ENCODE measurements at regions not wholly inside any gene's neighbourhood (a gene's known extent, or its start where the extent isn't known, plus 50 kb on each side); places are given as distances from the start of the nearest gene placed in this dataset.

- H3K36me3 ChIP-seq (ENCODE audit: control insufficient read depth in 3 of 3, insufficient read depth in 2 of 3, low read depth in 1 of 3, low read length in 3 of 3): no peaks in the 10 kb centered on the region
- no peaks in the 10 kb centered on the region for H3K27me3 ChIP-seq (ENCODE audit: control insufficient read depth in 3 of 3, insufficient read depth in 3 of 3, low read length in 3 of 3)
- no peak overlapping the region for H3K4me3 ChIP-seq (ENCODE audit: low read depth in 1 of 3, low read length in 3 of 3)
- no peak for DNase-seq
- H3K4me1 ChIP-seq (ENCODE audit: control insufficient read depth in 3 of 3, insufficient read depth in 2 of 3, low read depth in 1 of 3, low read length in 2 of 3): no peaks in the 10 kb centered on the region
- no peak for FAIRE-seq
- peaks cover 0 to 1% of the 10 kb centered on the region in 2 donors for H3K9me3 ChIP-seq (ENCODE audit: control insufficient read depth in 2 of 2, insufficient read depth in 1 of 2, low read depth in 1 of 2, low read length in 1 of 2)
- H3K27ac ChIP-seq (ENCODE audit: low read depth in 1 of 3, low read length in 2 of 3): no peak overlapping the region
Observed at GRCh38 chr5:4215143-4215542, 619.5 kb downstream of the IRX1 start.

DNA sequence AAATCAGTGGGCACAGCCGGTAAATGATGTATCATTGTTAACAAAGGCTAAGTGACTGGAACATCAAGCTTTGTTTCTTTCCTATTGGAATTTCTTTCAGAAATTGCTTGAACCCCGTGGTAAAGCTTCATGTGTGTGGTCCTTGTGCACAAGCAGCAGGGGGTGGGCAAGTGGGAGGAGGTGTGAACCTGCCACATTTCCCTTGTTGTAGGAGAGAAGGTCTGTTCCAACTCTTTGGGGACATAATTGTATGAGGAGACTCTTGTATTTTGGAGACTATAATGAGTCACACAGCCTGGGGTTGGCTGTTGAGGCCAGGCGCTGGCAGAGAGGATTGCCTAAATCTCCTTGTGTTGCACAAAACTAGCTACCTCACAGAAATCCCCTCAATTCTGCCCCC, 620.5 kb downstream of the IRX1 start:
- no peak for FAIRE-seq
- Histone ChIP-seq H3K4me1 (ENCODE audit: control insufficient read depth in 3 of 3, insufficient read depth in 2 of 3, low read depth in 1 of 3, low read length in 2 of 3) (no peaks in the 10 kb centered on the region), H3K4me3 (ENCODE audit: low read depth in 1 of 3, low read length in 3 of 3) (no peak overlapping the region), H3K27ac (ENCODE audit: low read depth in 1 of 3, low read length in 2 of 3) (no peak overlapping the region), H3K36me3 (ENCODE audit: control insufficient read depth in 3 of 3, insufficient read depth in 2 of 3, low read depth in 1 of 3, low read length in 3 of 3) (no peaks in the 10 kb centered on the region), H3K9me3 (ENCODE audit: control insufficient read depth in 2 of 2, insufficient read depth in 1 of 2, low read depth in 1 of 2, low read length in 1 of 2) (peaks cover 0 to 1% of the 10 kb centered on the region in 2 donors), H3K27me3 (ENCODE audit: control insufficient read depth in 3 of 3, insufficient read depth in 3 of 3, low read length in 3 of 3) (no peaks in the 10 kb centered on the region)
- WGBS, 3 donors: 68 to 79% (median 74%) methylated on average over 3 of the region's 3 CpGs
- DNase-seq: no peak

DNA sequence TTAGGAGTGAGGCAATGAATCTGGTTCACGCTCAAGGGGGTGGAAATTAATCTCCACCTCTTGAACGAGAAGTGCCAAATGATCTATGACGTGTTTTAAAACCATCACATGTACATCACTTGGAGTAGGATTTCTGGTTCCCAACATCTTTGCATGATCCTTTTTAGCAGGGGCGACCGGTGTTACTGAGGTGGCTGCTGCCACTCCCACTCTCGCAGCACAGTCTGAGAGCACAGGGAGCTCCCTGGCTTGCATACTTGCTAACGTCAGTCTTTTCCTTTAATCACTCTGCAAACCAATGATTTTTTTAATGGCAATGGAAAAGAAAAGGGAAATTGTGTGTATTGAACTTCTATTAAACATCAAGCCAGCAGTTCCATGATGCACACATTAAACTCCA, 624.4 kb downstream of the IRX1 start:
- no peak overlapping the region for H3K27ac ChIP-seq (ENCODE audit: low read depth in 1 of 3, low read length in 2 of 3)
- no peaks in the 10 kb centered on the region for H3K36me3 ChIP-seq (ENCODE audit: control insufficient read depth in 3 of 3, insufficient read depth in 2 of 3, low read depth in 1 of 3, low read length in 3 of 3)
- H3K9me3 ChIP-seq (ENCODE audit: control insufficient read depth in 2 of 2, insufficient read depth in 1 of 2, low read depth in 1 of 2, low read length in 1 of 2): peaks cover 0 to 1% of the 10 kb centered on the region in 2 donors
- FAIRE-seq (no peak), DNase-seq (no peak)
- H3K4me1 ChIP-seq (ENCODE audit: control insufficient read depth in 3 of 3, insufficient read depth in 2 of 3, low read depth in 1 of 3, low read length in 2 of 3): no peaks in the 10 kb centered on the region
- H3K4me3 ChIP-seq (ENCODE audit: low read depth in 1 of 3, low read length in 3 of 3): no peak overlapping the region
- no peaks in the 10 kb centered on the region for H3K27me3 ChIP-seq (ENCODE audit: control insufficient read depth in 3 of 3, insufficient read depth in 3 of 3, low read length in 3 of 3)
- WGBS, 3 donors: 89 to 93% (median 90%) methylated on average over 7 of the region's 7 CpGs

GRCh38 chr5:4221048-4221447, 625.4 kb downstream of the IRX1 start:
- DNase-seq (peak in 1 of 2 donors; percentile 45), FAIRE-seq (no peak)
- no peaks in the 10 kb centered on the region for H3K27me3 ChIP-seq (ENCODE audit: control insufficient read depth in 3 of 3, insufficient read depth in 3 of 3, low read length in 3 of 3)
- 20 to 55% (median 31%) methylated on average over 8 of the region's 8 CpGs for whole genome bisulfite sequencing, 3 donors
- no peak overlapping the region for H3K4me3 ChIP-seq (ENCODE audit: low read depth in 1 of 3, low read length in 3 of 3)
- H3K36me3 ChIP-seq (ENCODE audit: control insufficient read depth in 3 of 3, insufficient read depth in 2 of 3, low read depth in 1 of 3, low read length in 3 of 3): no peaks in the 10 kb centered on the region
- H3K9me3 ChIP-seq (ENCODE audit: control insufficient read depth in 2 of 2, insufficient read depth in 1 of 2, low read depth in 1 of 2, low read length in 1 of 2): peaks cover 0 to 1% of the 10 kb centered on the region in 2 donors
- H3K4me1 ChIP-seq (ENCODE audit: control insufficient read depth in 3 of 3, insufficient read depth in 2 of 3, low read depth in 1 of 3, low read length in 2 of 3): no peaks in the 10 kb centered on the region
- H3K27ac ChIP-seq (ENCODE audit: low read depth in 1 of 3, low read length in 2 of 3): no peak overlapping the region

DNA sequence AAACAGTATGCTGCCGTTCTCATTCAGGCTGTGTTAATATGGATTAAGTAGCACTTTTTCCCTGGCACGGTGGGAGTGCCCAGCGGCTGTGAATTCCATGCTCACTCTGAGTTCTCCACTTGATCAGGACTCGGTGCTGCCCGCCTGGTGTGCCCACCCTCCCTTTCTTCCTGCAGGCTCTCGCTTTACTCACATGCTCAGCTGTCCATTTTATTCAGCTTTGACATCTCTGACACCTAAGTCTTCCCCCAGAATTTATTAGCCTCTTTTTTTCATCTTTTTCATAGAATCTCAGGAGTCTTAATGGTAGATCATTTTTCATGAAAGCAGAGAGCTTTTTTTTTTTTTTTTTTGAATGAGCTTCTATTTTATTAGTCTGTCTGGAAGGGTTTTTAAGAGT, 626.5 kb downstream of the IRX1 start:
- DNase-seq (no peak), FAIRE-seq (no peak)
- no peaks in the 10 kb centered on the region for H3K4me1 ChIP-seq (ENCODE audit: control insufficient read depth in 3 of 3, insufficient read depth in 2 of 3, low read depth in 1 of 3, low read length in 2 of 3)
- 89 to 94% (median 92%) methylated on average over 6 of the region's 6 CpGs for WGBS, 3 donors
- H3K9me3 ChIP-seq (ENCODE audit: control insufficient read depth in 2 of 2, insufficient read depth in 1 of 2, low read depth in 1 of 2, low read length in 1 of 2): no peaks in the 10 kb centered on the region
- no peaks in the 10 kb centered on the region for H3K36me3 ChIP-seq (ENCODE audit: control insufficient read depth in 3 of 3, insufficient read depth in 2 of 3, low read depth in 1 of 3, low read length in 3 of 3)
- H3K27ac ChIP-seq (ENCODE audit: low read depth in 1 of 3, low read length in 2 of 3): no peak overlapping the region
- H3K27me3 ChIP-seq (ENCODE audit: control insufficient read depth in 3 of 3, insufficient read depth in 3 of 3, low read length in 3 of 3): no peaks in the 10 kb centered on the region
- no peak overlapping the region for H3K4me3 ChIP-seq (ENCODE audit: low read depth in 1 of 3, low read length in 3 of 3)

- no peak overlapping the region for H3K4me3 ChIP-seq (ENCODE audit: low read depth in 1 of 3, low read length in 3 of 3)
- H3K27ac ChIP-seq (ENCODE audit: low read depth in 1 of 3, low read length in 2 of 3): no peak overlapping the region
- no peaks in the 10 kb centered on the region for H3K4me1 ChIP-seq (ENCODE audit: control insufficient read depth in 3 of 3, insufficient read depth in 2 of 3, low read depth in 1 of 3, low read length in 2 of 3)
- no peak for DNase-seq
- H3K27me3 ChIP-seq (ENCODE audit: control insufficient read depth in 3 of 3, insufficient read depth in 3 of 3, low read length in 3 of 3): no peaks in the 10 kb centered on the region
- FAIRE-seq: no peak
- WGBS, 3 donors: 85 to 91% (median 88%) methylated on average over 15 of the region's 15 CpGs
- no peaks in the 10 kb centered on the region for H3K36me3 ChIP-seq (ENCODE audit: control insufficient read depth in 3 of 3, insufficient read depth in 2 of 3, low read depth in 1 of 3, low read length in 3 of 3)
- H3K9me3 ChIP-seq (ENCODE audit: control insufficient read depth in 2 of 2, insufficient read depth in 1 of 2, low read depth in 1 of 2, low read length in 1 of 2): no peaks in the 10 kb centered on the region
Observed at GRCh38 chr5:4222821-4223220, 627.2 kb downstream of the IRX1 start.

- no peak overlapping the region for H3K4me3 ChIP-seq (ENCODE audit: low read depth in 1 of 3, low read length in 3 of 3)
- FAIRE-seq (no peak), DNase-seq (no peak)
- H3K9me3 ChIP-seq (ENCODE audit: control insufficient read depth in 2 of 2, insufficient read depth in 1 of 2, low read depth in 1 of 2, low read length in 1 of 2): no peaks in the 10 kb centered on the region
- WGBS, 3 donors: 68 to 85% (median 82%) methylated on average over 5 of the region's 5 CpGs
- H3K4me1 ChIP-seq (ENCODE audit: control insufficient read depth in 3 of 3, insufficient read depth in 2 of 3, low read depth in 1 of 3, low read length in 2 of 3): no peaks in the 10 kb centered on the region
- no peaks in the 10 kb centered on the region for H3K27me3 ChIP-seq (ENCODE audit: control insufficient read depth in 3 of 3, insufficient read depth in 3 of 3, low read length in 3 of 3)
- H3K27ac ChIP-seq (ENCODE audit: low read depth in 1 of 3, low read length in 2 of 3): no peak overlapping the region
- no peaks in the 10 kb centered on the region for H3K36me3 ChIP-seq (ENCODE audit: control insufficient read depth in 3 of 3, insufficient read depth in 2 of 3, low read depth in 1 of 3, low read length in 3 of 3)
Observed at GRCh38 chr5:4225741-4226140, 630.1 kb downstream of the IRX1 start.

DNA sequence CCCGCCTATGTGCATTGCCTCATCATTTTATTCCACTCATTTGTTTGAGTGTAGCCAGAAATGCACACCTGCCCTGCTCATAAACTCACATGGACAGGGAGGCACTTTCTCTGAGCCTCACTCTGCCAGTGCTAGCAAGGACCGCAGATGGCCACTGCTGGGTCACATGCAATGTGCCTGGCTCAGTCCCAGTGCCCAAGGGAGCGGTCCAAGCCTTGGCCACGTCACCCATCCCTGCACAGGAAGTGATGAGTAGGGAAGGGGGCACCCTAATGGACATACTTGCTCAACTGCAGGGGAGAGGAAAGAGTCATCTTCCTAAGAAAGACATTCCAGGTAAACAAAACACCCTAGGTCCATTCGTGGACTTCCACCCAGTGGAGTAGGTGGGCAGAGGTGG, 630.9 kb downstream of the IRX1 start:
- no peak for DNase-seq
- 50 to 70% (median 53%) methylated on average over 5 of the region's 5 CpGs for WGBS, 3 donors
- Histone ChIP-seq H3K27me3 (ENCODE audit: control insufficient read depth in 3 of 3, insufficient read depth in 3 of 3, low read length in 3 of 3) (peaks cover 0 to 4% (median 0%) of the 10 kb centered on the region in 3 donors), H3K9me3 (ENCODE audit: control insufficient read depth in 2 of 2, insufficient read depth in 1 of 2, low read depth in 1 of 2, low read length in 1 of 2) (no peaks in the 10 kb centered on the region), H3K36me3 (ENCODE audit: control insufficient read depth in 3 of 3, insufficient read depth in 2 of 3, low read depth in 1 of 3, low read length in 3 of 3) (no peaks in the 10 kb centered on the region), H3K4me1 (ENCODE audit: control insufficient read depth in 3 of 3, insufficient read depth in 2 of 3, low read depth in 1 of 3, low read length in 2 of 3) (no peaks in the 10 kb centered on the region), H3K4me3 (ENCODE audit: low read depth in 1 of 3, low read length in 3 of 3) (no peak overlapping the region), H3K27ac (ENCODE audit: low read depth in 1 of 3, low read length in 2 of 3) (no peak overlapping the region)
- FAIRE-seq: no peak

DNA sequence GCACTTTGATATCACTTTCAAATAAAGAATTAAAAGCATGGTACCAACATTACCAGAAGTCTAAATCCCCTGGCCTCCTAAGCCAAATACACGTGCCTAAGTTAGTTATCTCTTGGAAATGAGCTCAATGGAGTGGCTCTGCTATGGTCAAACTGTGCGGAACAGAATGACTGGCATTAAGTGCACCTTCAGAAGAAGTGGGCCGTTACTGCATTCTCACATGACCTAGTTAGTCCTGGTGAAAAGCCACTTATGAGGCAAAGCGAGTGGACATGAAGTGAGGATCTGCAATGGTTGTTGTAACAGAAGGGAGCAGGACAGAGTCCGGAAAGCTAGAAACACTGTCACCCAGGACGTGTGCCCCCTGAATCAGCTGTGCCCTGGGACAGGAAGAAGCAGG, 633.1 kb downstream of the IRX1 start:
- 87 to 89% (median 88%) methylated on average over 6 of the region's 6 CpGs for WGBS, 3 donors
- no peaks in the 10 kb centered on the region for H3K36me3 ChIP-seq (ENCODE audit: control insufficient read depth in 3 of 3, insufficient read depth in 2 of 3, low read depth in 1 of 3, low read length in 3 of 3)

More for the DNA sequence above, 633.1 kb downstream of the IRX1 start:
- no peak overlapping the region for H3K4me3 ChIP-seq (ENCODE audit: low read depth in 1 of 3, low read length in 3 of 3)
- no peak overlapping the region for H3K27ac ChIP-seq (ENCODE audit: low read depth in 1 of 3, low read length in 2 of 3)
- H3K4me1 ChIP-seq (ENCODE audit: control insufficient read depth in 3 of 3, insufficient read depth in 2 of 3, low read depth in 1 of 3, low read length in 2 of 3): no peaks in the 10 kb centered on the region
- H3K9me3 ChIP-seq (ENCODE audit: control insufficient read depth in 2 of 2, insufficient read depth in 1 of 2, low read depth in 1 of 2, low read length in 1 of 2): no peaks in the 10 kb centered on the region
- FAIRE-seq: no peak
- peaks cover 0 to 4% (median 0%) of the 10 kb centered on the region in 3 donors for H3K27me3 ChIP-seq (ENCODE audit: control insufficient read depth in 3 of 3, insufficient read depth in 3 of 3, low read length in 3 of 3)
- DNase-seq: no peak

Data from small intestine (tissue), 7 donors.